ENCODE measurements at regions not wholly inside any gene's neighbourhood (a gene's known extent, or its start where the extent isn't known, plus 50 kb on each side); places are given as distances from the start of the nearest gene placed in this dataset.

DNA sequence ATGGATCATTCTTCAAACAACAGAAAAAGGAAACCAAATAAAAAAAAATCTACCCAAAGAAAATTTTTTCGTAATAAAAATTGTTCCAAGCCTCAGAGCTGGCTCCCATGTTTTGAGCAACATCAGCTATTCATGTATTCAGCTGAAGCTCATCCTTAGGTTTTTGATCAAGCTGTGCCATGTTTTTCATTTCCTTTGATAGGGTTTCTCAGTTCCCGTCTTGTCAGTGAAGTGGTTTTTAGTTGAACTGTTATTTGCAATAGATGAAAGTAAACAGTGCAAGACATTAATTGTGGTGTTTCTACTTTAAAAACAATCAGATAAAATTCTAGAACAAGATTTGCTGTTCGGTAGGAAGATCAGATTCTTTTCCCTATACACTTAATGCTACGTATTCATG, 55.4 kb upstream of the SPTSSB start:
- in situ Hi-C loops (cut with HindIII; ENCODE audit: low pct_unique_long_range_greater_than_20kb, low sequenced_read_pairs): no loop called here
- BruUV-seq (replicated peaks): no TSS peak
- intact Hi-C loops (cut with micrococcal nuclease; ENCODE audit: unreplicated experiment): loop anchor here (10.0 kb wide), 2 partner anchors 472 to 722 kb away; no protein-coding TSS in a partner anchor
- Histone ChIP-seq H3K27ac (ENCODE audit: low read length) (no peak overlapping the region), H3K4me3 (ENCODE audit: low read depth in 2 of 2, low read length in 2 of 2) (no peak overlapping the region), H3K36me3 (ENCODE audit: control insufficient read depth, insufficient read depth, low read length) (no peaks in the 10 kb centered on the region), H3K4me1 (ENCODE audit: control insufficient read depth, insufficient read depth, low read length) (no peaks in the 10 kb centered on the region), H3K9me3 (ENCODE audit: control insufficient read depth, insufficient read depth, low read depth, low read length) (no peaks in the 10 kb centered on the region), H3K27me3 (ENCODE audit: control insufficient read depth, insufficient read depth, low read length) (no peaks in the 10 kb centered on the region)
- no peak for DNase-seq (ENCODE audit: low read depth, low spot score)
- ChIA-PET POLR2A (no interaction called here), CTCF (interaction anchor here (0.7 kb wide), 1 partner anchor 81 kb away, joined by 4 read pairs; no protein-coding TSS in a partner anchor)
- TF ChIP-seq SIN3A (IDR thresholded peaks at IDR 0.05; ENCODE audit: borderline replicate concordance, insufficient read depth, low read depth, low read length): no peak
- TF ChIP-seq, protein P1, sequence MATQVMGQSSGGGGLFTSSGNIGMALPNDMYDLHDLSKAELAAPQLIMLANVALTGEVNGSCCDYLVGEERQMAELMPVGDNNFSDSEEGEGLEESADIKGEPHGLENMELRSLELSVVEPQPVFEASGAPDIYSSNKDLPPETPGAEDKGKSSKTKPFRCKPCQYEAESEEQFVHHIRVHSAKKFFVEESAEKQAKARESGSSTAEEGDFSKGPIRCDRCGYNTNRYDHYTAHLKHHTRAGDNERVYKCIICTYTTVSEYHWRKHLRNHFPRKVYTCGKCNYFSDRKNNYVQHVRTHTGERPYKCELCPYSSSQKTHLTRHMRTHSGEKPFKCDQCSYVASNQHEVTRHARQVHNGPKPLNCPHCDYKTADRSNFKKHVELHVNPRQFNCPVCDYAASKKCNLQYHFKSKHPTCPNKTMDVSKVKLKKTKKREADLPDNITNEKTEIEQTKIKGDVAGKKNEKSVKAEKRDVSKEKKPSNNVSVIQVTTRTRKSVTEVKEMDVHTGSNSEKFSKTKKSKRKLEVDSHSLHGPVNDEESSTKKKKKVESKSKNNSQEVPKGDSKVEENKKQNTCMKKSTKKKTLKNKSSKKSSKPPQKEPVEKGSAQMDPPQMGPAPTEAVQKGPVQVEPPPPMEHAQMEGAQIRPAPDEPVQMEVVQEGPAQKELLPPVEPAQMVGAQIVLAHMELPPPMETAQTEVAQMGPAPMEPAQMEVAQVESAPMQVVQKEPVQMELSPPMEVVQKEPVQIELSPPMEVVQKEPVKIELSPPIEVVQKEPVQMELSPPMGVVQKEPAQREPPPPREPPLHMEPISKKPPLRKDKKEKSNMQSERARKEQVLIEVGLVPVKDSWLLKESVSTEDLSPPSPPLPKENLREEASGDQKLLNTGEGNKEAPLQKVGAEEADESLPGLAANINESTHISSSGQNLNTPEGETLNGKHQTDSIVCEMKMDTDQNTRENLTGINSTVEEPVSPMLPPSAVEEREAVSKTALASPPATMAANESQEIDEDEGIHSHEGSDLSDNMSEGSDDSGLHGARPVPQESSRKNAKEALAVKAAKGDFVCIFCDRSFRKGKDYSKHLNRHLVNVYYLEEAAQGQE (IDR thresholded peaks at IDR 0.05; ENCODE audit: insufficient read depth in 1 of 2, low read depth in 2 of 2, low read length in 1 of 2): no peak
- TF ChIP-seq, protein P2, sequence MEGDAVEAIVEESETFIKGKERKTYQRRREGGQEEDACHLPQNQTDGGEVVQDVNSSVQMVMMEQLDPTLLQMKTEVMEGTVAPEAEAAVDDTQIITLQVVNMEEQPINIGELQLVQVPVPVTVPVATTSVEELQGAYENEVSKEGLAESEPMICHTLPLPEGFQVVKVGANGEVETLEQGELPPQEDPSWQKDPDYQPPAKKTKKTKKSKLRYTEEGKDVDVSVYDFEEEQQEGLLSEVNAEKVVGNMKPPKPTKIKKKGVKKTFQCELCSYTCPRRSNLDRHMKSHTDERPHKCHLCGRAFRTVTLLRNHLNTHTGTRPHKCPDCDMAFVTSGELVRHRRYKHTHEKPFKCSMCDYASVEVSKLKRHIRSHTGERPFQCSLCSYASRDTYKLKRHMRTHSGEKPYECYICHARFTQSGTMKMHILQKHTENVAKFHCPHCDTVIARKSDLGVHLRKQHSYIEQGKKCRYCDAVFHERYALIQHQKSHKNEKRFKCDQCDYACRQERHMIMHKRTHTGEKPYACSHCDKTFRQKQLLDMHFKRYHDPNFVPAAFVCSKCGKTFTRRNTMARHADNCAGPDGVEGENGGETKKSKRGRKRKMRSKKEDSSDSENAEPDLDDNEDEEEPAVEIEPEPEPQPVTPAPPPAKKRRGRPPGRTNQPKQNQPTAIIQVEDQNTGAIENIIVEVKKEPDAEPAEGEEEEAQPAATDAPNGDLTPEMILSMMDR (IDR thresholded peaks at IDR 0.05): no peak
- no peak for TF ChIP-seq POLR2AphosphoS5 (IDR thresholded peaks at IDR 0.05; ENCODE audit: low read depth, low read length)
- TF ChIP-seq TCF7L2 (IDR thresholded peaks at IDR 0.05; ENCODE audit: low read depth, low read length): no peak
- ATAC-seq: no peak

DNA sequence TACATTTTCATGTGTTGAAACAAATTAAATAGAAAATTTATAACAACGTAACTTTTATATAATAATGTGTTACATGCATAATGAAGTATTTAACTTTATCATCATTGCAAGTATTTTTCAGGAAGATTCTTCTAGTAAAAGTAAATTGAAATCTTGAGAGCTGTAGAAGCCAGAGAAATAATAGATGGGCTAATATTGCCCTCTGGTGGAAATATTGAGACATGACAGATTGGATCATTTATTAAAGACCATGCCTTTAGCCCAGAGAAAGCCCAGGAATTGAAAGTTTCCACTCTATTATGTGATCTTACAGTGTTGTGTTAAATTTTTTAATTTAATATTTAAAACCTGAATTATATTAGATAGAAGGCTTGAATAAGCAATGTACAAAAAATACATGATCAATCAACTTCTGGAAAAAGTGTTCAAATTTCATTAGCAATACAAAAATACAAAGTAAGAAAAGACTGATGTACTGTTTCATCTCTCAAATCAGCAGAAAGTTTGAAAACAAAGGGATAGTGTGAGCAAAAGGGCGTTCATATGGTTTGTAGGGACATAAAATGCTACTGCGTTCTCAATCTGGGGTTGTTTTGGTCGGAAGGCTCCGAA, 52.7 kb upstream of the SPTSSB start:
- H3K27me3 ChIP-seq (ENCODE audit: control insufficient read depth, insufficient read depth, low read length): no peaks in the 10 kb centered on the region
- TF ChIP-seq, protein P1 (IDR thresholded peaks at IDR 0.05; ENCODE audit: insufficient read depth in 1 of 2, low read depth in 2 of 2, low read length in 1 of 2): peak in 1 of 2 experiments; percentile 11; a peak in 1 of 4 replicates
- TF ChIP-seq, protein P2 (IDR thresholded peaks at IDR 0.05): peak; percentile 74; the same call in 1 of the 2 replicates
- TF ChIP-seq SIN3A (IDR thresholded peaks at IDR 0.05; ENCODE audit: borderline replicate concordance, insufficient read depth, low read depth, low read length): no peak
- H3K36me3 ChIP-seq (ENCODE audit: control insufficient read depth, insufficient read depth, low read length): no peaks in the 10 kb centered on the region
- peaks cover 6% of the 10 kb centered on the region; the same call in 1 of the 2 replicates for H3K9me3 ChIP-seq (ENCODE audit: control insufficient read depth, insufficient read depth, low read depth, low read length)
- peaks cover 10% of the 10 kb centered on the region for H3K4me1 ChIP-seq (ENCODE audit: control insufficient read depth, insufficient read depth, low read length)
- H3K4me3 ChIP-seq (ENCODE audit: low read depth in 2 of 2, low read length in 2 of 2): no peak overlapping the region
- CTCF ChIA-PET: no interaction called here
- ATAC-seq (peak; percentile 61; the same call in 1 of the 2 replicates), DNase-seq (ENCODE audit: low read depth, low spot score) (no peak)
- peak overlapping the region; percentile 49; the same call in 1 of the 2 replicates for H3K27ac ChIP-seq (ENCODE audit: low read length)
- in situ Hi-C loops (cut with HindIII; ENCODE audit: low pct_unique_long_range_greater_than_20kb, low sequenced_read_pairs) (no loop called here), intact Hi-C loops (cut with micrococcal nuclease; ENCODE audit: unreplicated experiment) (loop anchor here (5.0 to 10.0 kb wide), 4 partner anchors 152 to 719 kb away; no protein-coding TSS in a partner anchor)
- BruUV-seq (replicated peaks): no TSS peak
- POLR2A ChIA-PET: interaction anchor here (0.6 kb wide), 1 partner anchor 389 kb away, joined by 5 read pairs; no protein-coding TSS in a partner anchor
